ENCODE measurements at regions not wholly inside any gene's neighbourhood (a gene's known extent, or its start where the extent isn't known, plus 50 kb on each side); places are given as distances from the start of the nearest gene placed in this dataset.

DNA sequence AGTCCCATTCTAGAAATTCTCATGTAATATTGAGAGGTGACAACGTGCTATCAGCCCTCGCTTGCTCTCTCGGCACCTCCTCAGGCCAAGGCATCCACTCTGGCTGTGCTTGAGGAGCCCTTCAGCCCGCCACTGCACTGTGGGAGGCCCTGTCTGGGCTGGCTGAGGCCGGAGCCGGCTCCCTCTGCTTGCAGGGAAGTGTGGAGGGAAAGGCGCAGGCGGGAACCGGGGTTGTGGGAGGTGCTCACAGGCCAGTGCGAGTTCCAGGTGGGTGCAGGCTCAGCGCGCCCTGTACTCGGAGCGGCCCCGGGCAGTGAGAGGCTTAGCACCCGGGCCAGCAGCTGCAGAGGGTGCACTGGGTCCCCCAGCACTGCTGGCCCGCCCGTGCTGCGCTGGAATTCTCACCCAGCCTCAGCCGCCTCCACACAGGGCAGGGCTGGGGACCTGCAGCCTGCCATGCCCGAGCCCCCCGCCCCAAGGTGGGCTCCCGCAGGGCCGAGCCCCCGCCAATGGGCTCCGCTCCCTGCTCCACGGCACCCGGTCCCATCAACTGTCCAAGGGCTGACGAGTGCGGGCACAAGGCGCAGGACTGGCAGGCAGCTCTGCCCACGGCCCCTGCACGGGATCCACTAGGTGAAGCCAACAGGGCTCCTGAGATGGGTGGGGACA is 1680.6 kb upstream of the LRRTM1 start:
- no peak for TF ChIP-seq CTCF (IDR thresholded peaks at IDR 0.05)

- no peak for TF ChIP-seq CTCF (IDR thresholded peaks at IDR 0.05)
Measured at GRCh38 chr2:81981585-81981984, 1677.0 kb upstream of the LRRTM1 start.

GRCh38 chr2:81979086-81979485 is 1674.5 kb upstream of the LRRTM1 start:
- no peak for TF ChIP-seq CTCF (IDR thresholded peaks at IDR 0.05)

GRCh38 chr2:81976998-81977397 is 1672.4 kb upstream of the LRRTM1 start:
- no peak for TF ChIP-seq CTCF (IDR thresholded peaks at IDR 0.05)

DNA sequence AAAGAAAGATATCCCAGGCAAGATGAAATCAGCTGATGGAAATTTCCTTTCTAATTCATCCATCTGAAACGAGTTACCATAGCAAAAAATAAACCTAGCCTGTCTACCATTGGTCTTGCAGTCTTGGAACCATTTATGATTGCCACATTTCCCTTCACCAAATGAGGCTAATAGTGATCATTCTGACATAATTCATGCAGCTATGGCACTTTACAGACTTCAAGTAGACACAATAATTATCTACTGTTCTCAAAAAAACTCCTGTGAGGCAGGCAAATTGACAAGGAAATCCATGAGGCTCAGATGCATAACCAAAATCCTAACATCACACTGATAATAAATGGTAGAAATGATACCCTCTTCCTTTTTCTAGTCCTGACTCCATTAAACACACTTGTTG is 1669.7 kb upstream of the LRRTM1 start:
- no peak for TF ChIP-seq CTCF (IDR thresholded peaks at IDR 0.05)

GRCh38 chr2:81942876-81943275 is 1638.3 kb upstream of the LRRTM1 start:
- TF ChIP-seq CTCF (IDR thresholded peaks at IDR 0.05): no peak

DNA sequence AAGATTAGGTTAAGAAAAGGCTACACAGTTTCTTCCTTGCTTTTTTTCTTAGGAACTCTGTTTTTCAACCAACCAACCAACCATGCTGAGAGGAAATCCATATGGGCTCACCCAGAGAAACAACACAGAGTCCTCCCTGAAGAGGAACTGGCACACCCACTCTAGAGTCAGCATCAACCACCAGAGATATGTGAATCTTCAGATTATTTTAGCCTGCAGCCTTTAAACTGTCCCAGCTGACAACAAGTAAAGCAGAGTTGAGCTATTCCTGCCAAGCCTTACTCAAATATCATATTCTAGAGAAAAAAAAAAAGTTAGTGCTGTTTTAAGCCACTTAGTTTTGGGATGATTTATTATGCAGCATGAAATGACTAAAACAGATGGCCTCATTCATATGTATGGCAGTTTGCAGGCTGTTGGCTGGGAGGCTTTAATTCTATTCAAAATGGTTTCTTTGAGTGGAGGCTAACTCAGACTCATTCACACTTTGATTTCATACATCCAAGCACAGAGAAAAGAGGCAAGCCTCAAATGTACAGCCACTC is 1637.7 kb upstream of the LRRTM1 start:
- no peak for TF ChIP-seq CTCF (IDR thresholded peaks at IDR 0.05)
